ENCODE measurements at regions not wholly inside any gene's neighbourhood (a gene's known extent, or its start where the extent isn't known, plus 50 kb on each side); places are given as distances from the start of the nearest gene placed in this dataset.

GRCh38 chr2:145141981-145142380 lies 622.1 kb upstream of the ZEB2 start:
- TF ChIP-seq PPARA (CRISPR knock-in tag; IDR thresholded peaks at IDR 0.05; ENCODE audit: borderline replicate concordance) (no peak), ZNF70 (CRISPR knock-in tag; IDR thresholded peaks at IDR 0.05) (no peak), ZFP3 (CRISPR knock-in tag; IDR thresholded peaks at IDR 0.05) (no peak), TSHZ2 (CRISPR knock-in tag; IDR thresholded peaks at IDR 0.05) (no peak), ARNTL (CRISPR knock-in tag; IDR thresholded peaks at IDR 0.05; ENCODE audit: borderline replicate concordance, low read depth) (no peak), POU6F1 (CRISPR knock-in tag; IDR thresholded peaks at IDR 0.05; ENCODE audit: borderline replicate concordance, low read depth) (no peak), ISL1 (CRISPR knock-in tag; IDR thresholded peaks at IDR 0.05) (no peak), GLIS3 (CRISPR knock-in tag; IDR thresholded peaks at IDR 0.05) (no peak), CREB5 (CRISPR knock-in tag; IDR thresholded peaks at IDR 0.05; ENCODE audit: low read depth) (no peak), TCF4 (CRISPR knock-in tag; IDR thresholded peaks at IDR 0.05; ENCODE audit: borderline replicate concordance) (no peak)
